ENCODE measurements at regions not wholly inside any gene's neighbourhood (a gene's known extent, or its start where the extent isn't known, plus 50 kb on each side); places are given as distances from the start of the nearest gene placed in this dataset.

DNA sequence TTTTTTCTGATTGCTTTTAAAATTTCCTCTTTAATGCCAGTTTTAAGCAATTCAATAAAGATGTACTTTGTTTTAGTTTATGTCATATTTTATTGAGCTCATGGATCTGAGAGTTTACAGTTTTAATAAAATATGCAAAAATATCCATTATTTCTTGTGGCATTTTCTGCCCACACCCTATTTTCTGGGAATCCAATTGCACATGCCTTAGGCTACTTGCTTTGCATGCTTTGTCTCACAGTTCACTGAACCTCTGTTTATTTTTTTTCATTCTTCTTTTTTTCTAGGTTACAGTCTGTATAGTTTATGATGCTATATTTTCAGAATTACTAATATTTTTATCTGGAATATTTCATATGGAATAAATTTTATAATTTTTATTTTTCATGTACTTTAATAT lies 1258.0 kb downstream of the FSCB start:
- Histone ChIP-seq H3K4me2 (no peak overlapping the region), H3K9me3 (no peaks in the 10 kb centered on the region), H3K4me1 (no peaks in the 10 kb centered on the region), H3K27ac (no peak overlapping the region), H3K4me3 (no peak overlapping the region)
- TF ChIP-seq CEBPB (IDR thresholded peaks at IDR 0.05): no peak
- no peak for TF ChIP-seq HOXA7 (CRISPR knock-in tag; IDR thresholded peaks at IDR 0.05)
- TF ChIP-seq CBX2 (IDR thresholded peaks at IDR 0.05; ENCODE audit: borderline replicate concordance, low read depth): no peak
- TF ChIP-seq, protein P1, sequence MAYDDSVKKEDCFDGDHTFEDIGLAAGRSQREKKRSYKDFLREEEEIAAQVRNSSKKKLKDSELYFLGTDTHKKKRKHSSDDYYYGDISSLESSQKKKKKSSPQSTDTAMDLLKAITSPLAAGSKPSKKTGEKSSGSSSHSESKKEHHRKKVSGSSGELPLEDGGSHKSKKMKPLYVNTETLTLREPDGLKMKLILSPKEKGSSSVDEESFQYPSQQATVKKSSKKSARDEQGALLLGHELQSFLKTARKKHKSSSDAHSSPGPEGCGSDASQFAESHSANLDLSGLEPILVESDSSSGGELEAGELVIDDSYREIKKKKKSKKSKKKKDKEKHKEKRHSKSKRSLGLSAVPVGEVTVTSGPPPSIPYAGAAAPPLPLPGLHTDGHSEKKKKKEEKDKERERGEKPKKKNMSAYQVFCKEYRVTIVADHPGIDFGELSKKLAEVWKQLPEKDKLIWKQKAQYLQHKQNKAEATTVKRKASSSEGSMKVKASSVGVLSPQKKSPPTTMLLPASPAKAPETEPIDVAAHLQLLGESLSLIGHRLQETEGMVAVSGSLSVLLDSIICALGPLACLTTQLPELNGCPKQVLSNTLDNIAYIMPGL (CRISPR knock-in tag; IDR thresholded peaks at IDR 0.05; ENCODE audit: borderline replicate concordance): no peak
- no peak for TF ChIP-seq MAFK (IDR thresholded peaks at IDR 0.05; ENCODE audit: partially characterized antibody)
- TF ChIP-seq, protein P2, sequence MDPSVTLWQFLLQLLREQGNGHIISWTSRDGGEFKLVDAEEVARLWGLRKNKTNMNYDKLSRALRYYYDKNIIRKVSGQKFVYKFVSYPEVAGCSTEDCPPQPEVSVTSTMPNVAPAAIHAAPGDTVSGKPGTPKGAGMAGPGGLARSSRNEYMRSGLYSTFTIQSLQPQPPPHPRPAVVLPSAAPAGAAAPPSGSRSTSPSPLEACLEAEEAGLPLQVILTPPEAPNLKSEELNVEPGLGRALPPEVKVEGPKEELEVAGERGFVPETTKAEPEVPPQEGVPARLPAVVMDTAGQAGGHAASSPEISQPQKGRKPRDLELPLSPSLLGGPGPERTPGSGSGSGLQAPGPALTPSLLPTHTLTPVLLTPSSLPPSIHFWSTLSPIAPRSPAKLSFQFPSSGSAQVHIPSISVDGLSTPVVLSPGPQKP (IDR thresholded peaks at IDR 0.05; ENCODE audit: low read depth, low read length): no peak
- no peak for TF ChIP-seq MAZ (IDR thresholded peaks at IDR 0.05; ENCODE audit: borderline replicate concordance, low read depth, low read length)
- TF ChIP-seq ZNF302 (CRISPR knock-in tag; IDR thresholded peaks at IDR 0.05): no peak
- TF ChIP-seq, protein P3, sequence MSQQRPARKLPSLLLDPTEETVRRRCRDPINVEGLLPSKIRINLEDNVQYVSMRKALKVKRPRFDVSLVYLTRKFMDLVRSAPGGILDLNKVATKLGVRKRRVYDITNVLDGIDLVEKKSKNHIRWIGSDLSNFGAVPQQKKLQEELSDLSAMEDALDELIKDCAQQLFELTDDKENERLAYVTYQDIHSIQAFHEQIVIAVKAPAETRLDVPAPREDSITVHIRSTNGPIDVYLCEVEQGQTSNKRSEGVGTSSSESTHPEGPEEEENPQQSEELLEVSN (IDR thresholded peaks at IDR 0.05; ENCODE audit: borderline replicate concordance, low read depth): no peak
- no peak for TF ChIP-seq KDM1A (IDR thresholded peaks at IDR 0.05; ENCODE audit: low read depth)
- TF ChIP-seq, protein P4, sequence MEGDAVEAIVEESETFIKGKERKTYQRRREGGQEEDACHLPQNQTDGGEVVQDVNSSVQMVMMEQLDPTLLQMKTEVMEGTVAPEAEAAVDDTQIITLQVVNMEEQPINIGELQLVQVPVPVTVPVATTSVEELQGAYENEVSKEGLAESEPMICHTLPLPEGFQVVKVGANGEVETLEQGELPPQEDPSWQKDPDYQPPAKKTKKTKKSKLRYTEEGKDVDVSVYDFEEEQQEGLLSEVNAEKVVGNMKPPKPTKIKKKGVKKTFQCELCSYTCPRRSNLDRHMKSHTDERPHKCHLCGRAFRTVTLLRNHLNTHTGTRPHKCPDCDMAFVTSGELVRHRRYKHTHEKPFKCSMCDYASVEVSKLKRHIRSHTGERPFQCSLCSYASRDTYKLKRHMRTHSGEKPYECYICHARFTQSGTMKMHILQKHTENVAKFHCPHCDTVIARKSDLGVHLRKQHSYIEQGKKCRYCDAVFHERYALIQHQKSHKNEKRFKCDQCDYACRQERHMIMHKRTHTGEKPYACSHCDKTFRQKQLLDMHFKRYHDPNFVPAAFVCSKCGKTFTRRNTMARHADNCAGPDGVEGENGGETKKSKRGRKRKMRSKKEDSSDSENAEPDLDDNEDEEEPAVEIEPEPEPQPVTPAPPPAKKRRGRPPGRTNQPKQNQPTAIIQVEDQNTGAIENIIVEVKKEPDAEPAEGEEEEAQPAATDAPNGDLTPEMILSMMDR (IDR thresholded peaks at IDR 0.05): no peak
- no peak for TF ChIP-seq TP53 (CRISPR knock-in tag; IDR thresholded peaks at IDR 0.05)
- TF ChIP-seq RARB (CRISPR knock-in tag; IDR thresholded peaks at IDR 0.05): no peak
- TF ChIP-seq EP300 (IDR thresholded peaks at IDR 0.05): no peak
- no peak for TF ChIP-seq ZSCAN20 (CRISPR knock-in tag; IDR thresholded peaks at IDR 0.05)
- no peak for TF ChIP-seq RAD21 (conservative IDR thresholded peaks at IDR 0.05 in 1 of 2, IDR thresholded peaks at IDR 0.05 in 1 of 2)
- TF ChIP-seq, protein P5, sequence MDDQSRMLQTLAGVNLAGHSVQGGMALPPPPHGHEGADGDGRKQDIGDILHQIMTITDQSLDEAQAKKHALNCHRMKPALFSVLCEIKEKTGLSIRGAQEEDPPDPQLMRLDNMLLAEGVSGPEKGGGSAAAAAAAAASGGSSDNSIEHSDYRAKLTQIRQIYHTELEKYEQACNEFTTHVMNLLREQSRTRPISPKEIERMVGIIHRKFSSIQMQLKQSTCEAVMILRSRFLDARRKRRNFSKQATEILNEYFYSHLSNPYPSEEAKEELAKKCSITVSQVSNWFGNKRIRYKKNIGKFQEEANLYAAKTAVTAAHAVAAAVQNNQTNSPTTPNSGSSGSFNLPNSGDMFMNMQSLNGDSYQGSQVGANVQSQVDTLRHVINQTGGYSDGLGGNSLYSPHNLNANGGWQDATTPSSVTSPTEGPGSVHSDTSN (IDR thresholded peaks at IDR 0.05): no peak
- no peak for TF ChIP-seq SMC3 (IDR thresholded peaks at IDR 0.05)
- no peak for TF ChIP-seq BHLHE40 (IDR thresholded peaks at IDR 0.05; ENCODE audit: low read depth, low read length)
- no peak for FAIRE-seq
- ChIA-PET CTCF (interaction anchor here (0.6 kb wide), 1 partner anchor 473 kb away, joined by 3 read pairs; no protein-coding TSS in a partner anchor), POLR2A (no interaction called here)
- no peak for ATAC-seq
- no peak for DNase-seq (ENCODE audit: low read depth in 1 of 2, low spot score in 1 of 2)

GRCh38 chr14:43247877-43248276 lies 1259.2 kb downstream of the FSCB start:
- Histone ChIP-seq H3K9me3 (no peaks in the 10 kb centered on the region), H3K4me2 (no peak overlapping the region), H3K27ac (no peak overlapping the region), H3K4me1 (no peaks in the 10 kb centered on the region), H3K4me3 (no peak overlapping the region)
- CTCF ChIA-PET: no interaction called here
- 50% methylated on average over 1 of the region's 1 CpG for WGBS (ENCODE audit: missing lambda C conversion rate)
- POLR2A ChIA-PET: no interaction called here
- DNase-seq (ENCODE audit: low read depth in 1 of 2, low spot score in 1 of 2): no peak
- no peak for ATAC-seq
- FAIRE-seq: no peak
- TF ChIP-seq USF2 (IDR thresholded peaks at IDR 0.05): no peak
- no peak for TF ChIP-seq HOXB13 (CRISPR knock-in tag; IDR thresholded peaks at IDR 0.05; ENCODE audit: low read depth)
- no peak for TF ChIP-seq MYC (IDR thresholded peaks at IDR 0.05; ENCODE audit: borderline replicate concordance, low read length)
- TF ChIP-seq HOXB5 (CRISPR knock-in tag; IDR thresholded peaks at IDR 0.05): no peak
- no peak for TF ChIP-seq ZFP36 (IDR thresholded peaks at IDR 0.05; ENCODE audit: borderline replicate concordance, partially characterized antibody)
- no peak for TF ChIP-seq FOSL2 (IDR thresholded peaks at IDR 0.05)
- TF ChIP-seq FOSL2 (CRISPR knock-in tag; IDR thresholded peaks at IDR 0.05): no peak
- no peak for TF ChIP-seq RAD21 (conservative IDR thresholded peaks at IDR 0.05 in 1 of 2, IDR thresholded peaks at IDR 0.05 in 1 of 2)
- no peak for TF ChIP-seq MAX (IDR thresholded peaks at IDR 0.05)
- no peak for TF ChIP-seq BCL3 (IDR thresholded peaks at IDR 0.05)
